ENCODE measurements at regions not wholly inside any gene's neighbourhood (a gene's known extent, or its start where the extent isn't known, plus 50 kb on each side); places are given as distances from the start of the nearest gene placed in this dataset.

GRCh38 chr4:114272226-114272625 is 292.8 kb upstream of the ARSJ start:
- no peaks in the 10 kb centered on the region for H3K36me3 ChIP-seq
- intact Hi-C loops (cut with DNase I; ENCODE audit: low total_unique reads) = no loop called here
- DNase-seq = no peak
- H3K27me3 ChIP-seq = no peaks in the 10 kb centered on the region
- H3K9me3 ChIP-seq = no peaks in the 10 kb centered on the region
- H3K4me3 ChIP-seq = no peak overlapping the region
- peaks cover 0 to 57% (median 6%) of the 10 kb centered on the region in 4 donors for H3K4me1 ChIP-seq
- no peak for TF ChIP-seq CTCF (IDR thresholded peaks at IDR 0.05)
- H3K27ac ChIP-seq = peak overlapping the region; percentile 41 to 47

GRCh38 chr4:114273238-114273637 is 293.8 kb upstream of the ARSJ start:
- no peaks in the 10 kb centered on the region for H3K36me3 ChIP-seq
- intact Hi-C loops (cut with DNase I; ENCODE audit: low total_unique reads) = no loop called here
- no peak overlapping the region for H3K4me3 ChIP-seq
- no peaks in the 10 kb centered on the region for H3K27me3 ChIP-seq
- H3K27ac ChIP-seq = peak overlapping the region; percentile 10 to 17
- no peak for DNase-seq
- no peaks in the 10 kb centered on the region for H3K9me3 ChIP-seq
- TF ChIP-seq CTCF (IDR thresholded peaks at IDR 0.05) = no peak
- peaks cover 0 to 57% (median 6%) of the 10 kb centered on the region in 4 donors for H3K4me1 ChIP-seq

- H3K27ac ChIP-seq = no peak overlapping the region
- DNase-seq = no peak
- no peaks in the 10 kb centered on the region for H3K36me3 ChIP-seq
- H3K4me1 ChIP-seq = peaks cover 0 to 50% (median 2%) of the 10 kb centered on the region in 4 donors
- no peaks in the 10 kb centered on the region for H3K27me3 ChIP-seq
- intact Hi-C loops (cut with DNase I; ENCODE audit: low total_unique reads) = no loop called here
- no peaks in the 10 kb centered on the region for H3K9me3 ChIP-seq
- no peak overlapping the region for H3K4me3 ChIP-seq
- no peak for TF ChIP-seq CTCF (IDR thresholded peaks at IDR 0.05)
These were observed 298.2 kb upstream of the ARSJ start for GRCh38 chr4:114277690-114278089.

- no peaks in the 10 kb centered on the region for H3K27me3 ChIP-seq
- H3K4me3 ChIP-seq = no peak overlapping the region
- no peak overlapping the region for H3K27ac ChIP-seq
- H3K4me1 ChIP-seq = peaks cover 0 to 45% (median 2%) of the 10 kb centered on the region in 4 donors
- intact Hi-C loops (cut with DNase I; ENCODE audit: low total_unique reads) = no loop called here
- no peak for TF ChIP-seq CTCF (IDR thresholded peaks at IDR 0.05)
- H3K9me3 ChIP-seq = no peaks in the 10 kb centered on the region
- no peaks in the 10 kb centered on the region for H3K36me3 ChIP-seq
- DNase-seq = no peak
These were observed 299.6 kb upstream of the ARSJ start for GRCh38 chr4:114279066-114279465.

GRCh38 chr4:114279711-114280110 is 300.3 kb upstream of the ARSJ start:
- Histone ChIP-seq H3K4me1 (peaks cover 0 to 43% (median 2%) of the 10 kb centered on the region in 4 donors), H3K9me3 (no peaks in the 10 kb centered on the region), H3K4me3 (no peak overlapping the region), H3K36me3 (no peaks in the 10 kb centered on the region), H3K27ac (no peak overlapping the region), H3K27me3 (no peaks in the 10 kb centered on the region)
- TF ChIP-seq CTCF (IDR thresholded peaks at IDR 0.05) = no peak
- no peak for DNase-seq
- intact Hi-C loops (cut with DNase I; ENCODE audit: low total_unique reads) = no loop called here

- no peak for DNase-seq
- Histone ChIP-seq H3K4me3 (no peak overlapping the region), H3K4me1 (peaks cover 0 to 34% (median 1%) of the 10 kb centered on the region in 4 donors), H3K9me3 (no peaks in the 10 kb centered on the region), H3K27ac (peak overlapping the region in 1 of 2 donors; percentile 36), H3K27me3 (no peaks in the 10 kb centered on the region), H3K36me3 (no peaks in the 10 kb centered on the region)
- no peak for TF ChIP-seq CTCF (IDR thresholded peaks at IDR 0.05)
- intact Hi-C loops (cut with DNase I; ENCODE audit: low total_unique reads) = no loop called here
These were observed 301.2 kb upstream of the ARSJ start for GRCh38 chr4:114280645-114281044.

Data from tibial artery (tissue), 4 donors.